Testis (tissue), 2 donors: ENCODE measurements at regions not wholly inside any gene's neighbourhood (a gene's known extent, or its start where the extent isn't known, plus 50 kb on each side); places are given as distances from the start of the nearest gene placed in this dataset.

Experiments used
- POLR2A ChIP-seq: fragments of 450-650 bp; IDR thresholded peaks from one replicate; pipeline ENCODE4 v1.6.1; 2017; ENCODE audit warnings: antibody characterized with exemption, mild to moderate bottlenecking, moderate library complexity
- TF ChIP-seq, protein P1 (sequence below), 3 experiments: fragments of 450-650 bp in 2 of 3; fragments of 200-600 bp in 1 of 3; sonication (generic) in 1 of 3; IDR thresholded peaks; one replicate each; pipeline ENCODE4 v1.5.1; 2016 to 2019; ENCODE audit warnings: antibody characterized with exemption in 3 of 3, mild to moderate bottlenecking in 2 of 3, moderate library complexity in 1 of 3

DNA sequence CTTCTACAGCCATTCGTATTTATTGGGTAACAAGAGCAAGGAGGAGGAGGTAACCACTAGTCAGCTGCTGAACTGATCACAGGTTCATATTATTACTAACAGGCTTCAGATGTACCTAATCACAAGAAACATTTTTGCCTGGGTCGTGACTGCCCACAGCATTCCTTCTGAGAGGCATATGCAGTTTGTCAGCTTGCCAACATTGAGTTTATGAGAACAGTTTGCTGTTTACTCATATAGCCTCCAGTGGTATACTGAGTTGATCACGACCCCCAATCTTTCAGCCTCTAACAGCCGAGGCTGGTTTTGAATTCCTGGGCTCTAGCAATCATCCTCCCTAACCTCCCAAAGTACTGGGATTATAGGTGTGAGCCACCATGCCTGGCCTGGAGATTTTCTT is 693.6 kb downstream of the TLE1 start:
- TF ChIP-seq POLR2A = no peak
- TF ChIP-seq, protein P1, sequence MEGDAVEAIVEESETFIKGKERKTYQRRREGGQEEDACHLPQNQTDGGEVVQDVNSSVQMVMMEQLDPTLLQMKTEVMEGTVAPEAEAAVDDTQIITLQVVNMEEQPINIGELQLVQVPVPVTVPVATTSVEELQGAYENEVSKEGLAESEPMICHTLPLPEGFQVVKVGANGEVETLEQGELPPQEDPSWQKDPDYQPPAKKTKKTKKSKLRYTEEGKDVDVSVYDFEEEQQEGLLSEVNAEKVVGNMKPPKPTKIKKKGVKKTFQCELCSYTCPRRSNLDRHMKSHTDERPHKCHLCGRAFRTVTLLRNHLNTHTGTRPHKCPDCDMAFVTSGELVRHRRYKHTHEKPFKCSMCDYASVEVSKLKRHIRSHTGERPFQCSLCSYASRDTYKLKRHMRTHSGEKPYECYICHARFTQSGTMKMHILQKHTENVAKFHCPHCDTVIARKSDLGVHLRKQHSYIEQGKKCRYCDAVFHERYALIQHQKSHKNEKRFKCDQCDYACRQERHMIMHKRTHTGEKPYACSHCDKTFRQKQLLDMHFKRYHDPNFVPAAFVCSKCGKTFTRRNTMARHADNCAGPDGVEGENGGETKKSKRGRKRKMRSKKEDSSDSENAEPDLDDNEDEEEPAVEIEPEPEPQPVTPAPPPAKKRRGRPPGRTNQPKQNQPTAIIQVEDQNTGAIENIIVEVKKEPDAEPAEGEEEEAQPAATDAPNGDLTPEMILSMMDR (IDR thresholded peaks at IDR 0.05) = no peak
